ENCODE measurements at regions not wholly inside any gene's neighbourhood (a gene's known extent, or its start where the extent isn't known, plus 50 kb on each side); places are given as distances from the start of the nearest gene placed in this dataset.
"Not testable (repeated sequence)": the region's sequence is repeated elsewhere in the genome, so short reads cannot be mapped to it uniquely, and the experiment has no call there.

- no peaks in the 10 kb centered on the region for H3K36me3 ChIP-seq (replicated peaks in 1 of 2; ENCODE audit: insufficient read depth in 1 of 2, low read depth in 2 of 2)
- H3K27ac ChIP-seq: no peak overlapping the region
- DNase-seq (no peak), ATAC-seq (no peak)
- 90 to 96% methylated on average over 1 of the region's 1 CpG for WGBS, 2 donors
- intact Hi-C loops (cut with DNase I): no loop called here
- H3K9me3 ChIP-seq: peaks cover 0 to 15% (median 0%) of the 10 kb centered on the region in 3 donors
- H3K4me1 ChIP-seq: no peaks in the 10 kb centered on the region
- TF ChIP-seq CTCF (IDR thresholded peaks at IDR 0.05): no peak
- no peak for TF ChIP-seq POLR2A (IDR thresholded peaks at IDR 0.05)
- no peaks in the 10 kb centered on the region for H3K27me3 ChIP-seq
- H3K4me3 ChIP-seq: no peak overlapping the region
Measured at GRCh38 chr5:88058625-88059024, 210.0 kb downstream of the TMEM161B start.

GRCh38 chr5:88052468-88052867, 216.2 kb downstream of the TMEM161B start:
- H3K27ac ChIP-seq; DNase-seq; H3K9me3 ChIP-seq; H3K36me3 ChIP-seq (replicated peaks in 1 of 2; ENCODE audit: insufficient read depth in 1 of 2, low read depth in 2 of 2); H3K4me1 ChIP-seq; H3K4me3 ChIP-seq; ATAC-seq; H3K27me3 ChIP-seq; intact Hi-C loops (cut with DNase I): not testable (repeated sequence)
- 64 to 74% methylated on average over 19 to 24 of the region's 26 CpGs for WGBS, 2 donors

GRCh38 chr5:88051148-88051547, 217.5 kb downstream of the TMEM161B start:
- DNase-seq (no peak), ATAC-seq (no peak)
- no peak overlapping the region for H3K4me3 ChIP-seq
- no peaks in the 10 kb centered on the region for H3K9me3 ChIP-seq
- no peak overlapping the region for H3K27ac ChIP-seq
- H3K36me3 ChIP-seq (replicated peaks in 1 of 2; ENCODE audit: insufficient read depth in 1 of 2, low read depth in 2 of 2): no peaks in the 10 kb centered on the region
- H3K4me1 ChIP-seq: no peaks in the 10 kb centered on the region
- TF ChIP-seq POLR2A (IDR thresholded peaks at IDR 0.05) (no peak), CTCF (IDR thresholded peaks at IDR 0.05) (no peak)
- WGBS, 2 donors: 43 to 51% methylated on average over 2 of the region's 2 CpGs
- intact Hi-C loops (cut with DNase I): no loop called here
- no peaks in the 10 kb centered on the region for H3K27me3 ChIP-seq

GRCh38 chr5:88049737-88050136, 218.9 kb downstream of the TMEM161B start:
- ATAC-seq: no peak
- WGBS, 2 donors: 11 to 16% methylated on average over 4 of the region's 4 CpGs
- TF ChIP-seq POLR2A (IDR thresholded peaks at IDR 0.05) (no peak), CTCF (IDR thresholded peaks at IDR 0.05) (no peak)
- H3K9me3 ChIP-seq: no peaks in the 10 kb centered on the region
- intact Hi-C loops (cut with DNase I): no loop called here
- no peaks in the 10 kb centered on the region for H3K4me1 ChIP-seq
- H3K36me3 ChIP-seq (replicated peaks in 1 of 2; ENCODE audit: insufficient read depth in 1 of 2, low read depth in 2 of 2): no peaks in the 10 kb centered on the region
- no peaks in the 10 kb centered on the region for H3K27me3 ChIP-seq
- no peak overlapping the region for H3K27ac ChIP-seq
- no peak overlapping the region for H3K4me3 ChIP-seq
- DNase-seq: no peak

GRCh38 chr5:88049156-88049555, 219.5 kb downstream of the TMEM161B start:
- Histone ChIP-seq H3K4me3 (no peak overlapping the region), H3K4me1 (no peaks in the 10 kb centered on the region), H3K27me3 (no peaks in the 10 kb centered on the region), H3K36me3 (replicated peaks in 1 of 2; ENCODE audit: insufficient read depth in 1 of 2, low read depth in 2 of 2) (no peaks in the 10 kb centered on the region), H3K9me3 (no peaks in the 10 kb centered on the region), H3K27ac (no peak overlapping the region)
- intact Hi-C loops (cut with DNase I): no loop called here
- 42 to 46% methylated on average over 3 of the region's 3 CpGs for WGBS, 2 donors
- TF ChIP-seq POLR2A (IDR thresholded peaks at IDR 0.05) (no peak), CTCF (IDR thresholded peaks at IDR 0.05) (no peak)
- ATAC-seq: no peak
- no peak for DNase-seq

All from body of pancreas (tissue), 4 donors.